DND-41 (cell line): ENCODE measurements at regions not wholly inside any gene's neighbourhood (a gene's known extent, or its start where the extent isn't known, plus 50 kb on each side); places are given as distances from the start of the nearest gene placed in this dataset.

ENCODE experiments used
- ATAC-seq: fragments of 200-7000 bp; cut with Tn5 transposase; 3 replicates; pipeline ENCODE4 v1.9.1; 2021; ENCODE audit warnings: low read depth; ENCODE audit not compliant: insufficient read depth
- DNase-seq: peaks from one replicate; pipeline ENCODE4 v3.0.0-alpha.2; 2020
- H2AFZ ChIP-seq: 2 replicates; pipeline ENCODE4 v1.6.0; 2012; ENCODE audit warnings: low read depth, low read length
- H3K27ac ChIP-seq: 2 replicates; pipeline ENCODE4 v1.5.1; 2012; ENCODE audit warnings: low read length, inconsistent platforms
- H3K27me3 ChIP-seq: fragments of 200-600 bp; sonication (generic); 2 replicates; pipeline ENCODE4 v1.6.0; 2012; ENCODE audit warnings: low read length, mild to moderate bottlenecking, inconsistent platforms; ENCODE audit not compliant: insufficient read depth, poor library complexity
- H3K36me3 ChIP-seq: 2 replicates; pipeline ENCODE4 v1.5.1; 2012; ENCODE audit warnings: low read length, inconsistent platforms; ENCODE audit not compliant: insufficient read depth
- H3K4me1 ChIP-seq: 2 replicates; pipeline ENCODE4 v1.5.1; 2012; ENCODE audit warnings: mild to moderate bottlenecking, low read length; ENCODE audit not compliant: insufficient read depth
- H3K4me2 ChIP-seq: 2 replicates; pipeline ENCODE4 v1.6.0; 2012; ENCODE audit warnings: mild to moderate bottlenecking, moderate library complexity, low read length, inconsistent platforms; ENCODE audit not compliant: insufficient read depth
- H3K4me3 ChIP-seq, 2 experiments: fragments of 200-600 bp in 1 of 2; shearing (Covaris generic) in 1 of 2; 2 replicates each; pipeline ENCODE4 v1.5.1; 2012 to 2016; ENCODE audit warnings: inconsistent platforms in 2 of 2, low read length in 2 of 2, mild to moderate bottlenecking in 2 of 2, low read depth in 1 of 2, moderate library complexity in 1 of 2
- H3K79me2 ChIP-seq: 2 replicates; pipeline ENCODE4 v1.6.0; 2012; ENCODE audit warnings: low read length, inconsistent platforms; ENCODE audit not compliant: insufficient read depth
- H3K9ac ChIP-seq: 2 replicates; pipeline ENCODE4 v1.6.0; 2012; ENCODE audit warnings: low read depth, mild to moderate bottlenecking, inconsistent platforms, low read length, moderate library complexity
- H3K9me3 ChIP-seq: 2 replicates; pipeline ENCODE4 v1.5.1; 2012; ENCODE audit warnings: low read length, moderate library complexity, mild to moderate bottlenecking, inconsistent platforms; ENCODE audit not compliant: insufficient read depth, severe bottlenecking
- H4K20me1 ChIP-seq: 2 replicates; pipeline ENCODE4 v1.6.0; 2012; ENCODE audit warnings: low read length; ENCODE audit not compliant: insufficient read depth
- CTCF ChIP-seq: IDR thresholded peaks from 2 replicates; pipeline ENCODE4 v1.5.1; 2012; ENCODE audit warnings: borderline replicate concordance, low read length, moderate library complexity, mild to moderate bottlenecking; ENCODE audit not compliant: poor library complexity, severe bottlenecking; ENCODE audit errors: extremely low read depth
- EZH2 ChIP-seq: IDR thresholded peaks from 3 replicates; pipeline ENCODE4 v1.6.1; 2012; ENCODE audit warnings: borderline replicate concordance, low read depth, mild to moderate bottlenecking, moderate library complexity, low read length, inconsistent platforms; ENCODE audit not compliant: severe bottlenecking

- no peaks in the 10 kb centered on the region for H3K4me1 ChIP-seq
- ATAC-seq (no peak), DNase-seq (no peak)
- H3K27me3 ChIP-seq: peaks cover 6% of the 10 kb centered on the region
- no peaks in the 10 kb centered on the region for H3K79me2 ChIP-seq
- no peak overlapping the region for H3K27ac ChIP-seq
- no peaks in the 10 kb centered on the region for H3K9me3 ChIP-seq
- H4K20me1 ChIP-seq: no peaks in the 10 kb centered on the region
- no peak for TF ChIP-seq CTCF
- no peak for TF ChIP-seq EZH2
- no peak overlapping the region for H3K9ac ChIP-seq
- no peak overlapping the region for H3K4me2 ChIP-seq
- no peaks in the 10 kb centered on the region for H3K36me3 ChIP-seq
- H2AFZ ChIP-seq: no peak overlapping the region
- H3K4me3 ChIP-seq: no peak overlapping the region
Observed at GRCh38 chr2:128995086-128995485, 676.4 kb upstream of the HS6ST1 start.

DNA sequence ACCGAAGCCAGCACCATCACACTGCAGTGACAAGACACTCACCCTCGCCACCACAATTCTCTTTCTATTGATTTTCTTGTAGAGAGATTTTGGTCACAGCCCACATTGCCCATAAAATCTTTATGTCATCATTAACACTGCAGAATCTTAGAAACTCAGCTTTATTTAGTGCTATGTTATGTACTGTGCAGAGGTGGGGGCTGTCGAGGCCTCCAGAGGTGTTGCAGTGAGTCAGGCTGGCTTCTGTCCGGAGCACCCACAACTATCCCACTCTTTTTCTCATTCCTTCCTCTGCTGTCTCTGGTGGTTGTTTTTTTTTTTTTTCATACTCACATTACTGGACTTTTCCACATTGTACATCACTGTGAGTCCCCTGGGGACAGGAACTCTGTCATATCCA is 677.4 kb upstream of the HS6ST1 start:
- H3K27me3 ChIP-seq: peaks cover 6% of the 10 kb centered on the region
- no peaks in the 10 kb centered on the region for H3K36me3 ChIP-seq
- H3K4me2 ChIP-seq: no peak overlapping the region
- no peaks in the 10 kb centered on the region for H4K20me1 ChIP-seq
- ATAC-seq (no peak), DNase-seq (no peak)
- no peaks in the 10 kb centered on the region for H3K9me3 ChIP-seq
- H3K27ac ChIP-seq: no peak overlapping the region
- no peak overlapping the region for H3K9ac ChIP-seq
- no peaks in the 10 kb centered on the region for H3K79me2 ChIP-seq
- TF ChIP-seq CTCF: no peak
- TF ChIP-seq EZH2: no peak
- no peak overlapping the region for H2AFZ ChIP-seq
- no peak overlapping the region for H3K4me3 ChIP-seq
- no peaks in the 10 kb centered on the region for H3K4me1 ChIP-seq

GRCh38 chr2:128997166-128997866 is 678.6 kb upstream of the HS6ST1 start:
- H3K9me3 ChIP-seq: no peaks in the 10 kb centered on the region
- H3K4me1 ChIP-seq: no peaks in the 10 kb centered on the region
- ATAC-seq (no peak), DNase-seq (no peak)
- H3K79me2 ChIP-seq: no peaks in the 10 kb centered on the region
- H3K27ac ChIP-seq: no peak overlapping the region
- H3K9ac ChIP-seq: no peak overlapping the region
- H3K4me2 ChIP-seq: no peak overlapping the region
- no peak for TF ChIP-seq CTCF
- no peak for TF ChIP-seq EZH2
- no peak overlapping the region for H3K4me3 ChIP-seq
- H2AFZ ChIP-seq: no peak overlapping the region
- H3K27me3 ChIP-seq: peaks cover 8% of the 10 kb centered on the region
- no peaks in the 10 kb centered on the region for H4K20me1 ChIP-seq
- H3K36me3 ChIP-seq: no peaks in the 10 kb centered on the region

- no peaks in the 10 kb centered on the region for H3K9me3 ChIP-seq
- peaks cover 8% of the 10 kb centered on the region for H3K27me3 ChIP-seq
- H3K36me3 ChIP-seq: no peaks in the 10 kb centered on the region
Observed at GRCh38 chr2:129001926-129002325, 683.3 kb upstream of the HS6ST1 start.

More at GRCh38 chr2:129001926-129002325, 683.3 kb upstream of the HS6ST1 start:
- Histone ChIP-seq H3K79me2 (no peaks in the 10 kb centered on the region), H2AFZ (no peak overlapping the region), H3K4me1 (no peaks in the 10 kb centered on the region), H3K27ac (no peak overlapping the region), H3K9ac (no peak overlapping the region), H3K4me3 (no peak overlapping the region), H3K4me2 (no peak overlapping the region), H4K20me1 (no peaks in the 10 kb centered on the region)
- DNase-seq (no peak), ATAC-seq (no peak)
- TF ChIP-seq EZH2 (no peak), CTCF (no peak)
